ENCODE measurements at regions not wholly inside any gene's neighbourhood (a gene's known extent, or its start where the extent isn't known, plus 50 kb on each side); places are given as distances from the start of the nearest gene placed in this dataset.

GRCh38 chr16:72244853-72245252, 72.9 kb upstream of the PMFBP1 start:
- POLR2A ChIA-PET, result interaction anchor here (0.6 kb wide), 1 partner anchor 224 kb away, joined by 4 read pairs; no protein-coding TSS in a partner anchor
- H3K27ac Mint-ChIP-seq, result no peak overlapping the region
- H3K36me3 Mint-ChIP-seq, result peaks cover 16% of the 10 kb centered on the region
- ATAC-seq (ENCODE audit: low read depth), result no peak
- peaks cover 3% of the 10 kb centered on the region for H3K27me3 Mint-ChIP-seq
- H3K9me3 Mint-ChIP-seq, result no peaks in the 10 kb centered on the region
- no peak for DNase-seq
- peaks cover 31% of the 10 kb centered on the region for H3K4me1 Mint-ChIP-seq
- H3K4me3 Mint-ChIP-seq, result no peak overlapping the region

GRCh38 chr16:72243621-72244020, 71.7 kb upstream of the PMFBP1 start:
- no peak for ATAC-seq (ENCODE audit: low read depth)
- POLR2A ChIA-PET, result no interaction called here
- no peaks in the 10 kb centered on the region for H3K9me3 Mint-ChIP-seq
- no peak overlapping the region for H3K27ac Mint-ChIP-seq
- H3K36me3 Mint-ChIP-seq, result peaks cover 16% of the 10 kb centered on the region
- H3K4me1 Mint-ChIP-seq, result peaks cover 31% of the 10 kb centered on the region
- no peak for DNase-seq
- H3K27me3 Mint-ChIP-seq, result peaks cover 3% of the 10 kb centered on the region
- H3K4me3 Mint-ChIP-seq, result no peak overlapping the region

GRCh38 chr16:72242757-72243156, 70.8 kb upstream of the PMFBP1 start:
- peaks cover 29% of the 10 kb centered on the region for H3K4me1 Mint-ChIP-seq
- ATAC-seq (ENCODE audit: low read depth) (no peak), DNase-seq (no peak)
- H3K4me3 Mint-ChIP-seq, result no peak overlapping the region
- H3K9me3 Mint-ChIP-seq, result no peaks in the 10 kb centered on the region
- POLR2A ChIA-PET, result no interaction called here
- H3K27me3 Mint-ChIP-seq, result peaks cover 3% of the 10 kb centered on the region
- peaks cover 9% of the 10 kb centered on the region for H3K36me3 Mint-ChIP-seq
- no peak overlapping the region for H3K27ac Mint-ChIP-seq

- H3K9me3 Mint-ChIP-seq, result no peaks in the 10 kb centered on the region
Measured at GRCh38 chr16:72241930-72242329, 70.0 kb upstream of the PMFBP1 start.

GRCh38 chr16:72241008-72241407, 69.1 kb upstream of the PMFBP1 start:
- no peak for ATAC-seq (ENCODE audit: low read depth)
- Mint-ChIP-seq H3K4me1 (peaks cover 16% of the 10 kb centered on the region), H3K27me3 (peaks cover 5% of the 10 kb centered on the region)

More at GRCh38 chr16:72241930-72242329, 70.0 kb upstream of the PMFBP1 start:
- POLR2A ChIA-PET, result no interaction called here
- H3K4me3 Mint-ChIP-seq, result no peak overlapping the region
- ATAC-seq (ENCODE audit: low read depth) (peak; percentile 45), DNase-seq (no peak)
- H3K27ac Mint-ChIP-seq, result no peak overlapping the region
- H3K4me1 Mint-ChIP-seq, result peaks cover 25% of the 10 kb centered on the region
- H3K27me3 Mint-ChIP-seq, result peaks cover 3% of the 10 kb centered on the region
- peaks cover 6% of the 10 kb centered on the region for H3K36me3 Mint-ChIP-seq

GRCh38 chr16:72240466-72240865, 68.5 kb upstream of the PMFBP1 start:
- POLR2A ChIA-PET, result no interaction called here
- no peaks in the 10 kb centered on the region for H3K9me3 Mint-ChIP-seq
- DNase-seq (no peak), ATAC-seq (ENCODE audit: low read depth) (no peak)
- no peak overlapping the region for H3K27ac Mint-ChIP-seq
- no peak overlapping the region for H3K4me3 Mint-ChIP-seq
- peaks cover 1% of the 10 kb centered on the region for H3K36me3 Mint-ChIP-seq
- peaks cover 11% of the 10 kb centered on the region for H3K4me1 Mint-ChIP-seq
- H3K27me3 Mint-ChIP-seq, result peaks cover 7% of the 10 kb centered on the region

More at GRCh38 chr16:72241008-72241407, 69.1 kb upstream of the PMFBP1 start:
- H3K9me3 Mint-ChIP-seq, result no peaks in the 10 kb centered on the region
- no peak overlapping the region for H3K4me3 Mint-ChIP-seq
- no peak overlapping the region for H3K27ac Mint-ChIP-seq
- POLR2A ChIA-PET, result no interaction called here
- no peak for DNase-seq
- H3K36me3 Mint-ChIP-seq, result peaks cover 3% of the 10 kb centered on the region

GRCh38 chr16:72236866-72237265, 64.9 kb upstream of the PMFBP1 start:
- POLR2A ChIA-PET, result no interaction called here
- H3K9me3 Mint-ChIP-seq, result peaks cover 3% of the 10 kb centered on the region
- no peak for ATAC-seq (ENCODE audit: low read depth)
- H3K4me1 Mint-ChIP-seq, result no peaks in the 10 kb centered on the region
- H3K36me3 Mint-ChIP-seq, result peaks cover 1% of the 10 kb centered on the region
- H3K27me3 Mint-ChIP-seq, result peaks cover 16% of the 10 kb centered on the region
- DNase-seq, result no peak
- H3K27ac Mint-ChIP-seq, result no peak overlapping the region
- no peak overlapping the region for H3K4me3 Mint-ChIP-seq

GRCh38 chr16:72234387-72234786, 62.4 kb upstream of the PMFBP1 start:
- no peak overlapping the region for H3K4me3 Mint-ChIP-seq
- peaks cover 19% of the 10 kb centered on the region for H3K27me3 Mint-ChIP-seq
- no peak overlapping the region for H3K27ac Mint-ChIP-seq
- POLR2A ChIA-PET, result no interaction called here
- DNase-seq (no peak), ATAC-seq (ENCODE audit: low read depth) (no peak)
- peaks cover 9% of the 10 kb centered on the region for H3K9me3 Mint-ChIP-seq
- no peaks in the 10 kb centered on the region for H3K4me1 Mint-ChIP-seq
- peaks cover 1% of the 10 kb centered on the region for H3K36me3 Mint-ChIP-seq

- ATAC-seq (ENCODE audit: low read depth) (no peak), DNase-seq (no peak)
- H3K4me3 Mint-ChIP-seq, result no peak overlapping the region
- no peaks in the 10 kb centered on the region for H3K36me3 Mint-ChIP-seq
- peaks cover 6% of the 10 kb centered on the region for H3K9me3 Mint-ChIP-seq
- H3K27ac Mint-ChIP-seq, result no peak overlapping the region
- no peaks in the 10 kb centered on the region for H3K4me1 Mint-ChIP-seq
- POLR2A ChIA-PET, result no interaction called here
- peaks cover 14% of the 10 kb centered on the region for H3K27me3 Mint-ChIP-seq
Measured at GRCh38 chr16:72228014-72228413, 56.1 kb upstream of the PMFBP1 start.

- Mint-ChIP-seq H3K9me3 (peaks cover 6% of the 10 kb centered on the region), H3K36me3 (no peaks in the 10 kb centered on the region), H3K4me3 (no peak overlapping the region), H3K27me3 (peaks cover 13% of the 10 kb centered on the region), H3K27ac (no peak overlapping the region), H3K4me1 (no peaks in the 10 kb centered on the region)
- ATAC-seq (ENCODE audit: low read depth) (no peak), DNase-seq (no peak)
- POLR2A ChIA-PET, result no interaction called here
Measured at GRCh38 chr16:72226136-72226535, 54.2 kb upstream of the PMFBP1 start.

- DNase-seq (no peak), ATAC-seq (ENCODE audit: low read depth) (no peak)
- POLR2A ChIA-PET, result no interaction called here
- Mint-ChIP-seq H3K27ac (no peak overlapping the region), H3K36me3 (no peaks in the 10 kb centered on the region), H3K4me1 (no peaks in the 10 kb centered on the region), H3K4me3 (no peak overlapping the region), H3K9me3 (no peaks in the 10 kb centered on the region), H3K27me3 (peaks cover 7% of the 10 kb centered on the region)
Measured at GRCh38 chr16:72224260-72224768, 52.4 kb upstream of the PMFBP1 start.

- DNase-seq, result no peak
- POLR2A ChIA-PET, result interaction anchor here (1.6 kb wide), 1 partner anchor 19 kb away, joined by 3 read pairs; no protein-coding TSS in a partner anchor
Measured at GRCh38 chr16:72222503-72222902, 50.5 kb upstream of the PMFBP1 start.

More at GRCh38 chr16:72222503-72222902, 50.5 kb upstream of the PMFBP1 start:
- no peak overlapping the region for H3K4me3 Mint-ChIP-seq
- H3K4me1 Mint-ChIP-seq, result no peaks in the 10 kb centered on the region
- ATAC-seq (ENCODE audit: low read depth), result no peak
- no peaks in the 10 kb centered on the region for H3K36me3 Mint-ChIP-seq
- no peaks in the 10 kb centered on the region for H3K9me3 Mint-ChIP-seq
- peaks cover 7% of the 10 kb centered on the region for H3K27me3 Mint-ChIP-seq
- no peak overlapping the region for H3K27ac Mint-ChIP-seq

Measured in activated naive CD8-positive, alpha-beta T cell treated with anti-CD3 and anti-CD28 coated beads, Interleukin-2, amount 10 ng/mL, durations not matched to agents 7 days and 5 days (primary cell).